Stimulated activated CD4-positive, alpha-beta T cell treated with anti-CD3 and anti-CD28 coated beads, Interleukin-12 subunit alpha, Interleukin-12 subunit beta, amount 100 ng/mL, for 4 hours (primary cell): ENCODE measurements at regions not wholly inside any gene's neighbourhood (a gene's known extent, or its start where the extent isn't known, plus 50 kb on each side); places are given as distances from the start of the nearest gene placed in this dataset.
"Not testable (repeated sequence)": the region's sequence is repeated elsewhere in the genome, so short reads cannot be mapped to it uniquely, and the experiment has no call there.

Experiments used
- DNase-seq: peaks from one replicate; pipeline ENCODE4 v3.0.0-alpha.2; 2020

DNA sequence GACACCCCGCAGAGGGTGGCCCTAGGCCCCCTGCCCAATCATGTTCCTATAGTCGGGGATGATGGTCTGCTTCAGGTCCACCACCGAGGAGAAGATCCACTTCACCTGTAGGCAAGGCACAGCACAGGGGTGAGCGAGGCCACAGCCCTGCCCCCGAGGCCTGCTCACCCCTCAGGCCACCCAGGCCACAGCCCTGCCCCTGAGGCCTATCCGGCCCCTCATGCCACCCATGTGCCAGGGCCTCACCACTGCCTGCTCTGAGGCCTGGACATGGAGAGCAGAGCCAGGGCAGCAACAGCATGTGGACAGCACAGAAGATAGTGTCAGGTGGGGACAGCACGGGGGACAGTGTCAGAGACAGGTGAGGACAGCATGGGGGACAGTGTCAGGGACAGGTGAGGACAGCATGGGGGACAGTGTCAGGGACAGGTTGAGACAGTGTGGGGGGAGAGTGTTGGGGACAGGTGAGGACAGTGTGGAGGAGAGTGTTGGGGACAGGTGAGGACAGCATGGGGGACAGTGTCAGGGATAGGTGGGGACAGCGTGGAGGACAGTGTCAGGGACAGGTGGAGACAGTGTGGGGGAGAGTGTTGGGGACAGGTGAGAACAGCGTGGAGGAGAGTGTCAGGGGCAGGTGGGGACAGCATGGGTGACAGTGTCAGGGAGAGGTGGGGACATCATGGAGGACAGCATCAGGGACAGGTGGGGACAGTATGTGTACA lies 239.7 kb downstream of the TMEM121 start:
- DNase-seq = no peak

DNA sequence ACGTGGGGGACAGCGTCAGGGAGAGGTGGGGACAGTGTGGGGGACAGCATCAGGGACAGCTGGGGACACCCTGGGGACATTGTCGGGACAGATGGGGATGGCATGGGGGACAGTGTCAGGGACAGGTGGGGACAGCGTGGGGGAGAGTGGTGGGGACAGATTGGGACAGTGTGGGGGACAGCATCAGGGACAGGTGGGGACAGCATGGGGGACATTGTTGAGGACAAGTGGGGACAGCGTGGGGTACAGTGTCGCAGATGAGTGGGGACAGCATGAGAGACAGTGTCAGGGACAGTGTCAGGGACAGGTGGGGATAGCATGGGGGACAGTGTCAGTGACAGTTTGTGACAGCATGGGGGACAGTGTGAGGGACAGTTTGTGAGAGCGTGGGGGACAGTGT lies 240.9 kb downstream of the TMEM121 start:
- no peak for DNase-seq

DNA sequence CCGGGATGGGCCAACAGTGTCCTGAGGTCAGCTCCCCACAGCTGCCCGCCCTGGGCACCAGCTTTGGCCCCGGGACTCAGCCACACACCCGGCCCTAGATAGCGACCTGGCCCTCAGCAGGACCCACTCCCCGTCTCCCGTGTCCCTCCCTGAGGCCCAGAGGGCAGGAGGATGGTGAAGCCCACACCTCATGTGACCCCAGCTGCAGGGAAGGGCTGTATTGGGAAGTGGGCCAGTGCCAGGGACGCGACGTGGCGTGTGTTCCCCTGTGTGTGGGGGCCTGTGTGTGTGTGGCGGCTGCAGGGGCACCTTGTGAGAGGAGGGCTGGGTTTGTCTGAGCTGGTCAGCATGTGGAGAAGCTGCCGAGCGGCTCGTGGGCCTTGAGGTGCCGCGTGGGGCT lies 241.7 kb downstream of the TMEM121 start:
- not testable (repeated sequence) for DNase-seq

DNA sequence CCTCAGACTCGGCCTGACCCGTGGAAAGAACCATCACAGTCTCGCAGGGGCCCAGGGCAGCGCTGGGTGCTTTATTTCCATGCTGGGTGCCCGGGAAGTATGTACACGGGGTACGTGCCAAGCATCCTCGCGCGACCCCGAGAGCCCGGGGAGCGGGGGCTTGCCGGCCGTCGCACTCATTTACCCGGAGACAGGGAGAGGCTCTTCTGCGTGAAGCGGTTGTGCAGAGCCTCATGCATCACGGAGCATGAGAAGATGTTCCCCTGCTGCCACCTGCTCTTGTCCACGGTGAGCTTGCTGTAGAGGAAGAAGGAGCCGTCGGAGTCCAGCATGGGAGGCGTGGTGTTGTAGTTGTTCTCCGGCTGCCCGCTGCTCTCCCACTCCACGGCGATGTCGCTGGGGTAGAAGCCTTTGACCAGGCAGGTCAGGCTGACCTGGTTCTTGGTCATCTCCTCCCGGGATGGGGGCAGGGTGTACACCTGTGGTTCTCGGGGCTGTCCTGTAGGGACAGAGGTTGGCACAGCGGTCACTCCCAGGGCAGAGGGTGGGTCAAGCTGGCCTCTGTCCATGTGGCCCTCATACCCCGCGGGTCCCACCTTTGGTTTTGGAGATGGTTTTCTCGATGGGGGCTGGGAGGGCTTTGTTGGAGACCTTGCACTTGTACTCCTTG lies 242.8 kb downstream of the TMEM121 start:
- DNase-seq = not testable (repeated sequence)

DNA sequence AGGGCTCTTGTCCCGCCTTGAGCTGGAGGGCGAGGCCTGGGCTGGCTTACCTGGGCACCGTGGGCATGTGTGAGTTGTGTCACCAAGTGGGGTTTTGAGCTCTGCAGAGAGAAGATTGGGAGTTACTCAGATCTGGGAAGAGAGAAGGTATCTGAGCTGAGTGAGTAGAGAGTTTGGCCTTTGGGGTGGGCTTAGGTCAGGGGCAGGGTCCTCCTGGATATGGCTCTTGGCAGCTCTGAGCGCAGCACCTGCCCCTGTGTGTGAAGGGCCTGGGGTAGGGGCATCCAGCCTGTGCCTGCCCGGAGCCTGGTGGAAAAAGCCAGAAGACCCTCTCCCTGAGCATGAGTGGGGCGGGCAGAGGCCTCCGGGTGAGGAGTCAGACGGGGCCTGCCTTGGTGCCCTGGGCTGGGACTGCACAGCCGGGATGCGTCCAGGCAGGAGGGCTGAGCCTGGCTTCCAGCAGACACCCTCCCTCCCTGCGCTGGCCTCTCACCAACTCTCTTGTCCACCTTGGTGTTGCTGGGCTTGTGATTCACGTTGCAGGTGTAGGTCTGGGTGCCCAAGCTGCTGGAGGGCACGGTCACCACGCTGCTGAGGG lies 244.3 kb downstream of the TMEM121 start:
- DNase-seq = not testable (repeated sequence)

DNA sequence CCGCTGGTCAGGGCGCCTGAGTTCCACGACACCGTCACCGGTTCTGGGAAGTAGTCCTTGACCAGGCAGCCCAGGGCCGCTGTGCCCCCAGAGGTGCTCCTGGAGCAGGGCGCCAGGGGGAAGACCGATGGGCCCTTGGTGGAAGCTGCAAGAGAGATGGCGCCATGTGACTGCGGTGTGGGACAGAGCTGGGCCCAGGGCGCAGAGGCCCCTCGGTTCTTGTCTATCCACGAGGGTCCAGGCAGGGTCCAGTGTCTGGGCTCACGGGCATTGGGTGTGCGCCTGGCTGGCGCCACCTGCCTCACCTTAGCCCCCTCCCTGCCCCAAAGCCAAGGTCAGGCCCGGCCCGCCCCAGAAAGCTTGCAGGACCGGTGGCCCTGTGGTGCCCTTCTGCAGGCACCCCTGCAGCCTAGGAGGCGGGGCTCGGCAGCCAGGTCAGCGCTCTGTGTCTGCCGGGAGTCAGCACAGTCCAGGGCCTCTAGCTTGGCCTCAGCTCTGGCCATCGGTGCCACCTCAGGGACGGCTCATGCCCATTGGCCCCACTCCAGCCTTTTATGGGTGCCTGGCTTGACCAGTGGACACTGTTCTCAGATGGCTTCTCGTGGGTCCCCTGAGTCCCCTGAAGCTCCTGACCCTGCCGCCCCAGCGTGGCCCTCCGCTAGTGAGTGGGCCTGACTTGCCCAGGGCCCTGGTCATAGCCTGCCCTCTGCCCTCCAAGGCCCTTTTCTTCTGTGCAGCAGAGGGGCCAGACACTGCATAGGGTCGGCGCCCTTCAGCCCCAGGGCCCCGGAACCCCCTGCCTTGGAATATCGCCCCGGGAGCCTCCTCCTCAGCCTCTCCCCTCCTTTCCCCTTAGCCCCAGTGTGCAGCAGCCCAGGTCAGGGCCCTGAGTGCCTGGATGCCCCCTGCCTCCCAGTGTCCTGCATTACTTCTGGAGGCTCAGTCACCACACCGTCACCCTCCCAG lies 245.2 kb downstream of the TMEM121 start:
- not testable (repeated sequence) for DNase-seq

DNA sequence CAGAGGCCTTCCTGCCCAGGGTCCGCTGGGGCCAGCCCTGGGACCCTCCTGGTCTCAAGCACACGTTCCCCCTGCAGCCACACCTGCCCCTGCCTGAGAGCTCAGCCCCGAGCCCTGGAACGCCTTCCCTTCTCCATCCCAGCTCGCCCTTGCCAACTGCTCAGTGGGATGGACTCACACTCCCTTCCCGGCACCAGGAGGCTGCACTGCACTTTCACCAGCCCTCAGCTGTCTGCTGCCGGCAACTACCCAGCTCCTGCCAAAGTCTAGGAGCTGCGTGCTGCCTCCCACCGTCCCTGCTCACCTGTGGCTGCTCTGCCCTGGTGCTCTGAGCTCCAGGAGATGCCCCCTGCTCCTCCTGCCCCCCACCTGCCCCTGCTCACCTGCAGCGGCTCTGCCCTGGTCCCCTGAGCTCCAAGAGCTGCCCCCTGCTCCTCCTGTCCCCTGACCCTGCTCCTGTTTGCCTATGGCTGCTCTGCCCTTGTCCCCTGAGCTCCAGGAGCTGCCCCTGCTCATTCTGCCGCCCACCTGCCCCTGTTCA lies 246.4 kb downstream of the TMEM121 start:
- not testable (repeated sequence) for DNase-seq

DNA sequence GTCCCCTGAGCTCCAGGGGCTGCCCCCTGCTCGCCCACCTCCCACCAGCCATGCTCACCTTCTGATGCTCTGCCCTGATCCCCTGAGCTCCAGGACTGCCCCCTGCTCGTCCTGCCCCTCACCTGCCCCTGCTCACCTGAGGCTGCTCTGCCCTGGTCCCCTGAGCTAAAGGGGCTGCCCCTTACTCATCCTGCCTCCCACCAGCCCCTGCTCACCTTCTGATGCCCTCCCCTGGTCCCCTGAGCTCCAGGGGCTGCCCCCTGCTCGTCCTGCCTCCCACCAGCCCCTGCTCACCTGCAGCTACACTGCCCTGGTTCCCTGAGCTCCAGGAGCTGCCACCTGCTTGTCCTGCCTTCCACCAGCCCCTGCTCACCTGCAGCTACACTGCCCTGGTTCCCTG lies 247.2 kb downstream of the TMEM121 start:
- no peak for DNase-seq

DNA sequence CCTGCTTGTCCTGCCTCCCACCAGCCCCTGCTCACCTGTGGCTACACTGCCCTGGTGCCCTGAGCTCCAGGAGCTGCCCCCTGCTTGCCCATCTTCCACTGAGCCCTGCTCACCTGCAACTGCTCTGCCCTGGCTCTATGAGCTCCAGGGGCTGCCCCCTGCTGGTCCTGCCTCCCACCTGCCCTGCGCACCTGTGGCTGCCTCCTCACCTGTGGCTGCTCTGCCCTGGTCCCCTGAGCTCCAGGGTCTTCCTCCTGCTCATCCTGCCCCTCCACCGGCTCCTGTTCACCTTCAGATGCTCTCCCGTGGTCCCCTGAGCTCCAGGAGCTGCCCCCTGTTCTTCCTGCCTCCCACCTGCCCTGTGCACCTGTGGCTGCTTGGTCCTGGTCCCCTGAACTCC lies 247.6 kb downstream of the TMEM121 start:
- no peak for DNase-seq

DNA sequence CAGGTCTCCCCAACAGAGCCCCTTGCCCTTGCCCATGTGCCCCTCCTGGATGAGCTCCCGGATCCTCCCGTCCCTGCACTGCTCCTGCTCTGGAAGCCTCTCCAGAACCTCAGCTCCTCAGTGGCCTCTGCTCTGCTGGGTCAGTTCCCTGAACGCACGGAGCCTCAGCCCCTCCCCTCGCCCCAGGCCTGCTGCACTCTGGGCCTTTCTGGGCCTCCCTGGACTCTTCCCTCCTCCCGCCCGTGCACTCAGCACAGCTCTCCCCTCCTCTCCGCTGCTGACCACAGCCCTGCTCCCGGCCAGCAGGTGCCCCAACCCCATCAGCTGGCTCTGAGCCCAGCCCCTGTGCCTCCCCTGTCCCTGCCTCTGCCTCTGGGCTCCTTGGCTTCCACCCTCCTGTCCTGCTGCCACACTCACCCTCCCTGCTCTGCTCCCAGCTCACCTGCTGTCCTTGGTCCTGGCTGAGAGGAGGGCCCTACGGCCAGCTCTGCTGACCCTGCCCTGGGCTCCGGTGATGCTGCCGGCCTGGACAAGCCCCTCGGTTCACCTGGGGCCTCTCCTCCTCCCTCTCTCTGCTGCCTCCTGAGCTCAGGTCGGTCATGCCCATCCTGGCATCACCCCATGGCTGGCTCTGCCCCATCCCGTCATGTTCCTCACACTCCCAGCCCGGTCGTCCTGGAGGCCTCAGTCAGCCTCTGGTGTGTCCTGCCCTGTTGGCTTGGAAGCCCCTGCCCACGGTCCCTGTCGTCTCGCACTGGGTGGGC lies 248.4 kb downstream of the TMEM121 start:
- DNase-seq = not testable (repeated sequence)

DNA sequence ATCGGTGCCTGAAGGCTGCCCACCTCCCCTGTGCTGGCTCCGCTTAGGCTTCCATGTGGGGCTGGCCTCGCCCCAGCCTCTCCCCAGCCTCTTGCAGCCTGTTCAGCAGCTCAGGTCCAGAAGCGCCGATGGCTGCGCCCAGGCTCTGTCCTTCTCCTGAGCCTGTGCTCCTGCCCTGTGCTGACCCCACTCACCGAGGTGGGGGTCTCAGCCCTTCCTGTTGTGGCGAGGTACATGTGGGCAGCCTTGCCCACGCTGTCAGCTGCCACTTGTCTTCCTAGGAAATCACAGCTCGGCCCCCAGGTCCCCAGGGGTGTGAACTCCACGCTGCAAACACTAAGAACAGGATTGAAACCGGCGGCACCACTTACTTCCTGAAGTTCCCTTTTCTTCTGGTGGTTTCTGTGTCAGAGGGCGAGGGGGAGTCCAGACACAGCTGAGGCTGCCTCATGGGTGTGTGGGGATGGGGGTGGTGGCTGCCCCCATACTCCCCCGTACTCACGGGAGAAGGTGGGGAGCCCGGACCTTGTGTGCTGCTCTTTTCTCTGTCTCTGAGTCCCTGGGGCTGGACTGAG lies 249.1 kb downstream of the TMEM121 start:
- not testable (repeated sequence) for DNase-seq

DNA sequence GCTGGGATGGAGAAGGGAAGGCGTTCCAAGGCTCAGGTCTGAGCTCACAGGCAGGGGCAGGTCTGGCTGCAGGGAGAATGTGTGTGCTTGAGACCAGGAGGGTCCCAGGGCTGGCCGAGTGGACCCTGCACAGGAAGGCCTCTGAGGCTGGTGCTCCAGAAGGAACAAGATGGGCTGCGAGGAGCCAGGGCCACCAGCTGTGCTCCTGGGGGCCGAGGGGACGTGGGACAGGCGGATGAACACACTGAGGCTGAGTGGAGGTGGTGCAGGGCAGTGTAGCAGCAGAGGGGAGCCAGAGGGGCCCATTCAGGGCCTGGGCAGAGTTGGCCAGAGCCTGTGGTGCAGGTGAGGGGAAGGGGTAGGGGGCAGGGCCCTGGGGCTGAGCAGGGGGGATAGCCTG lies 249.7 kb downstream of the TMEM121 start:
- not testable (repeated sequence) for DNase-seq

DNA sequence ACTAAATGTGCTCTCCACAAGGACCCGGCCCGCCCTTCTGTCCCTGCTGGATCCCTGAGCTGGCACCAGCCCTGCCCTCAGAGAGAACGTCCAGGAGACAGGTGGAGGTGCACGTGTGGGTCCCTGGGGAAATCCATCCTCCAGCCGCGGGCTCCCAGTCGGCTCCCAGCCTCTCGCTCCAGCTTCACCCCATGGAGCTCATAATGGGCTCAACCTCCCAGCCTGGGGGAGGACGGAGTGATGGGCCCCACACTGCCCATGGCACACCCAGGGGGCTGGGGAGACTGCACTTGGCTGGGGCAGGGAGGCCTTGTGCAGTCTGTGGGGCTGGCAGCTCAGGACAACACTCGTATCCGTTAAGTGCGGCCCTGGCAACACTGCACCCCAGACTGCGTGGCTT lies 250.5 kb downstream of the TMEM121 start:
- no peak for DNase-seq

DNA sequence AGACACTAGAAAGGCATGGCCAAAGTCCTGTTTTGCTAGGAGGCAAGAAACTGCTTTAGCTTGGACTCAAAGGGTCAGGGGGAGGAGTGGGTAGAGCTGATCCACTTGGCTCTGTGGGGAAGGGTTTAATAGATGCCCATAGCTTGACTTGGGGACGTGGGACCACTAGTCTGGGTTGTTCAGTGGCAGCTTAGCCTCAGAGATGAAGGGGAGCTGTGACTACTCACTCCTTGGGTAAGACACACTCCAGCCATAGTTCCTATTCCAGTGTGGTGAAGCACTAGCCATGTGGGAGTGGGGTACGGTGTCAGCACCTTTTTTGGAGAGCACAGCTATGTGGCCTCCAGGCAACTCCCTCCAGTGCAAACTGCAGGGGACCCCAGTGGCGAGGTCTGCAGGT lies 257.3 kb downstream of the TMEM121 start:
- no peak for DNase-seq

DNA sequence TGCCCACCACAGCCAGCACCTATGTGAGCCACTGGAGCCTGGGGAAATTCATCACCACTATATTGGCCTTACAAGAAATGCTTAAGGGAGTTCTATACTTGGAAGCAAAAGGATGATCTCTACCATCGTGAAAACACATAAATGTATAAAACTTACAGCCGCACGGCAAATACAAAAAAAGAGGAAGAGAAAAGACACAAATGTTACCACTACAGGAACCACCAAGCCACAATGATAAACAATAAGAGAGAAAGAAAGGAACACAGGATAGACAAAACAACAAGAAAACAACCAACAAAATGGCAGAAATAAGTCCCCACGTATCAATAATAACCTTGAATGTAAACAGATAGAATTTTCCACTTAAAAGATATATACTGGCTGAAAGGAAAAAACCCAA lies 267.5 kb downstream of the TMEM121 start:
- no peak for DNase-seq

DNA sequence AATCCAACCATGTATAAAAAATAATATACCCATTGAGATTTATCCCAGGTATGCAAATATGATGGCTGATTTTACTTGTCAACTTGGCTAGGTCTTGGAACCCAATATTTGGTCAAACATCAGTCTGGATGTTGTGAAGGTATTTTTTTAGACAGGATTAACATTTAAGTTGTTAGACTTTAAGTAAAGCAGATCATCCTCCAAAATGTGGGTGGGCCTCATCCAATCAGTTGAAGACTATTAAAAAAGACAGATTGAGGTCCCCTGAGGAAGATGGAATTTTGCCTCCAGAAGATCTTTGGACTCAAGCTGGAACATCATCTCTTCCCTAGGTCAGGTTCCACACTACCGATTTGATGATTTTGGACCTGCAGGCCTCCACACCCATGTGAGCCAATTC lies 271.2 kb downstream of the TMEM121 start:
- DNase-seq = no peak

DNA sequence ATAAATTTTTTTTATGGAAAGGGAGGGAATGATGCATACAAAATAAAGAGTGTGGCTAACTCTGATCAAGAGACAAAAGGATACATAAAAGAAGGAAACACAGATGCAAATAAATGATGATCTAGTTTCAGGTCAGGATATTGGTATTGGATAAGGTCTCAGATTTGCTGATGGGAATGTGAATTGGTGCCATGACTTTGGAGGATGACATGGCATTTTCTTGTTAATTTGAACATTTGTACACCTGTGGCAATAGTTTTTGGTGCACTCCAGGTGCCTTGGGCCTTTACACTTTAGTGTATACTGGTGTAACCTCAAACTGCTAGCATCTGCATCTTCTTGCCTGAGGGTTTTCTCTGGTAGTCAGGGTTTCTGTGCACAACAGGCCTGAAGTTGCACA lies 279.3 kb downstream of the TMEM121 start:
- DNase-seq = no peak

DNA sequence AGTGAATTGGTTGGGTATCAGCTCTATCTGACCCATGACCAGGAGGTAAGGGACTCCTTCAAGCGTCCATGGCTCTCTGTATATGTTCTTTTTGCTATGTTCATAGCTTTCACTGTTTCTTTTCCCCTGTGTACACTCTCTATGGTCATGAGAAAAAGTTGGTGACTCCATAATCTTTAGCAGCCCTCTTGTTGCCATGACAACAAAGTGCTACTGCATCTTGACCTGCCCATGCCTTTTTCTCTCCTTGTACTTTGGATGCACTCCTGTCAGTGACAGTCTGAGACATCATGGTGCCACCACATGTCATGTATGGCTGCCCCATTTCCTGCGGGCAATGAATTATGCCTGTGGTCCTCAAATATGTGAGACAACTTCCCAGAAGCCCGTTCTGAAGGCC lies 280.2 kb downstream of the TMEM121 start:
- no peak for DNase-seq

DNA sequence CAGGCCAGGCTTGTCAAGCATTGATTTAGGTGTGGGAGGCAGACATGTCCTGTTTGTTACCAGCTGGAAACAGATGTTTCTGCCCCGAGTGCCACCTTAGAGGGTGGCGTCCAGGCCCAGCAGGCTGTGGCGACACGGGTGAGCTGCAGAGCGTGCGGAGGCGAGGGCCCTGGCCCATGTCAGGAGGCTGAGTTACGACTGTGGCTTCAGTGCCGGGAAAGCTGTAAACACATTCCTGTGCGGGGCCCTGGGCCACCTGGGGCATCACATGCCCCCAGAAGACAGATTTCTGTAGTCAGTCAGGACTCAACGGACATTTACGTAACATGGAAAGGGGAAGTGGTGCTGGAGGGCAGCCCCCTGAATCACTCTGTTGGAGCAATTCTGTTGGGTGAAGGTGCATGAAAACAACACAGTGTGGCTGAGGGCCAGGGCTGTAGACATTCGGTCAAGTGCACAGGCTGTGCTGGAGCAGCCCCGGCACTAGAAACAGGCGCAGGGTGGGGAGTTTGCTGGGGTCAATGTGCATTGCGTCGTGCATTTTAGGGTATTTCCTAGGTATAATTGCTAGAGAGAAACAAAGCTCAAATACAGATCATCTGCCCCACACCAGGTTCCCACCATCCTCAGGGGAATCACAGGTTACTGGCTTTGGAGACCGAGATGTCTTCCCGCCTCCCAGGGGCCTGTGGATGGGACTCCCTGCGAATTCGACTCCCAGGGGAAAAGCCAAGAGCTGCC lies 291.8 kb downstream of the TMEM121 start:
- DNase-seq = no peak

DNA sequence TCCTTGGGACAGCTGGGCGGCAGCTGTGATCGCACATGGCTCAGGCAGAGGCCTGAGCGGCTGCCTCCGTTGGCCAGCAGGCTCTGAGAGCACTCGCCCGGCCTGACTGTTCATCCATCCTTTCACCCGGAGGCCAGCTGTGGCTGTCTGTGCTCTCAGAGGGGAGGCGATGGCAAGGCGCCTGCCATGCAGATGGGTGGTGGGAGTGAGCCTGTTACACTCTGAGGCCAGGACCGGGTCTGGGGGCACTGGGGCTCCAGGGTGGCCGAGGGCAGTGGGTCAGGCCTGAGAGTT lies 292.3 kb downstream of the TMEM121 start:
- DNase-seq = no peak

DNA sequence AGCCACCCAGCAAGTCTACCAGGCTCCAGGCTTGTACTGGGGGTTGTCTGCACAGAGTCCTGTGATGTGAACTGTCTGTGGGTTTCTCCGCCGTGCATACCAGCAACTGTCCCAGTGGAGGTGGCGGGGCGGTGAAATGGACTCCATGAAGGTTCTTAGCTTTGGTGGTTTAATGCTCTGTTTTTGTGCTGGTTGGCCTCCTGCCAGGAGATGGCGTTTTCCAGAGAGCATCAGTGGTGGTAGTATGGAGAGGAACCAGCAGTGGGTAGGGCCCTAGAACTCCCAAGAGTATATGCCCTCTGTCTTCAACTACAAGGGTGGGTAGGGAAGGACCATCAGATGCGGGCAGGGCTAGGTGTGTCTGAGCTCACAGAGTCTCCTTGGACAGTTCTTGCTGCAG lies 303.8 kb downstream of the TMEM121 start:
- DNase-seq = no peak
